Right renal pelvis (tissue), 4 donors: ENCODE measurements at regions not wholly inside any gene's neighbourhood (a gene's known extent, or its start where the extent isn't known, plus 50 kb on each side); places are given as distances from the start of the nearest gene placed in this dataset.
"Not testable (repeated sequence)": the region's sequence is repeated elsewhere in the genome, so short reads cannot be mapped to it uniquely, and the experiment has no call there.

ENCODE experiments used
- DNase-seq, 4 donors: peaks; one replicate each; pipeline ENCODE4 v3.0.0-alpha.2; 2013; ENCODE audit warnings: low read depth in 4 of 4, low spot score in 3 of 4, missing footprints in 1 of 4

DNA sequence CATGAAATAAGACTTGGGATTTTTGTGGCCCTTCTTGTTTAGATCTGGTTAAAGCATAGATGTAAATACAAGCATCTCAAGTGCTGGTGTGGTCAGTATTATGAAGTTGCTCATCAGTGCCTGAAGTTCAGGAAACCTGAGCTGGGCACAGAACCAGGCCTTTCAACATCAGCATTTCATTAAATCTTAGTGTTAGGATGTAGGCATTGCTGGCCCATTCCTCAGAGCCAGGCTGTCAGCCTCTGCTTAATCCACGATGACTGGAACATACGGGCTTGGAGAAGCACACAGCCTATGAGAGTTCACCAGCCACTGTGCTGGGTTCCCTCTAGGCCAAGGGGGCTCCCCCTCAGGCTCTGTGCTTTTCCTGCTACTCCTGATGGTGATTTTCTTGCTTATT, 270.2 kb downstream of the EN1 start:
- no peak for DNase-seq

GRCh38 chr2:118576109-118576855, 271.2 kb downstream of the EN1 start:
- no peak for DNase-seq

DNA sequence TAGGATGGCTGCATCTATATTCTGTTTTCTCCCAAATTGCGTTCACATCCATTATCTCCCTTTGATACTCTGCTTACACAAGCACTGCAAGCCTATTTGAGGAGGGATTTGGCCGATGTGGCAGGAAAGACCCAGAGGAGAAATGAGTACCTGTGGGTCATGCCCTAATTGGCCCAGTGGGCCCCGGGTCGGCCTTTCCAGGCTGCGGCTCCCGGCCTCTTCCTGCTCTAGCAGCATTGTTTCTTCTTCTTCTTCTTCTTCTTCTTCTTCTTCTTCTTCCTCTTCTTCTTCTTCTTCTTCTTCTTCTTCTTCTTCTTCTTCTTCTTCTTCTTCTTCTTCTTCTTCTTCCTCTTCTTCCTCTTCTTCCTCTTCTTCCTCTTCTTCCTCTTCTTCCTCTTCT, 275.1 kb downstream of the EN1 start:
- not testable (repeated sequence) for DNase-seq

- DNase-seq = no peak
These were observed 277.4 kb downstream of the EN1 start for GRCh38 chr2:118569876-118570535.

DNA sequence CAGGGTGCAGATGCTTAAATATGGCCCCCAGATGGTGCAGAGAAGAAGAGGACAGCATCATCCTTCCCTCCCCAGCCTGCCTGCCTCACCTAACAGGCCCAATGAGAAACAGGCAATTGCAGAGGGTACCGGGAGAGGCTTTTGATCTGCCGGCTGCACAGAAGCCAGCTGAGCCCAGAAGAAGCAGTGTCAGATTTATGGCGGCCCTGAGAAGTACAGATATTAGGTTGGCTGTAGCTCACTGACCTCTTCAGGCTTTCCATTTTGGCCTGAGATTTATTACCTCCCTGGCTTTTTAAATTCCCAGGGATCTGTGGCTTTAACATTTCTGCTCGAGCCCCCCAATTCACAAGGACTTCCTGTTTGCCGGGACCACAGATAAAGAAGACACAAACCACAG, 278.7 kb downstream of the EN1 start:
- no peak for DNase-seq

DNA sequence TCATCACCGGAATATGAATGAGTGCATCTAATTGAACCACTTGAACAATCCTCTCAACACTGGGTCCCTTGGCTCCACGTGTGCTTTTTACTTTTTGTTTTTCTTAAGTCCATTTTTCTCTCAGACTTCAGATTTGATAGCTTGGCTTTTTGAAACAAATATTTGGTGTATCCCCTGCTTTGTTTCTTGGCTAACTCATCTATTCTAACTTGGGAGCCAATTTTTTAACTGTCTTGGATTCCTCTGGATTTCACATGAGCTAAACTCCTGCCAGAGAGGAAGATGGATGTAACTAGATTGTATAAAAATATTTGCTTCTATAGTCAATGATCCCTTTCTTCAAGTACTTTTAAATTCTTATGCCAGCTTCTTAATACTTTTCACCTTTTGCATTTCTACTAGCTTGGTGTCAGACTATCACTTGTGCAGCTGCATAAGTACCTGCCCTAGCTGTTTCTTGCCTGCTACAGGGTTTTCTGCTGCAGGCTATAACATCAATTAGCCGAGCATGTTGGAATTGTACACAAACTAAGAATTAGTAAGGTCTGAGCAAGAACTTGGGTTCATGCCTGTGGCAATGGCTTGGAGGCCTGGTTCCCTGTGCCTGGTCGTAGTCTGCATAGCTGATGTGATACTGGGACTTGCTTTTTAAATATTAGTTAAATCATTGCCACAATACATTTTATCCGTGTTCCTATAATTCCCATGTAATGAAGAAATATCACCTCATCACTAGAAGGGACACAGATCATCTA, 281.5 kb downstream of the EN1 start:
- DNase-seq = no peak

- DNase-seq = no peak
These were observed 282.1 kb downstream of the EN1 start for GRCh38 chr2:118565301-118565700.

- DNase-seq = no peak
These were observed 285.3 kb downstream of the EN1 start for GRCh38 chr2:118562144-118562543.

DNA sequence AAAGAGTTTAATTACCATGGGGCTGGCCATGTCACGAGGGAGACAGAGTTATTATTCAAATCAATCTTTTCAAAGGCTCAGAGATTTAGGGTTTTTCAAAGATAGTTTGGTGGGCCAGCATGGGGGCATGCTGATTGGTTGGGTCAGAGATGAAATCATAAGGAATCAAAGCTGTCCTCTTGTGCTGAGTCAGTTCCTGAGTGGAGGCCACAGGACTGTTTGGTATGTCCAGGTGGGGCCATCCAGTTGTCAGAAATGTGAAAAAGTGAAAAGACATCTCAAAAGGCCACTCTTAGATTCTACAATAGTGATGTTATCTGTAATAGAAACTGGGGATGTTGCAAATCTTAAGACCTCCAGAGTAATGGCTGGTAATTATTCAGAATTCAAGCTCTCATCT, 288.6 kb downstream of the EN1 start:
- no peak for DNase-seq

GRCh38 chr2:118557791-118558190, 289.7 kb downstream of the EN1 start:
- no peak for DNase-seq

GRCh38 chr2:118557016-118557415, 290.4 kb downstream of the EN1 start:
- DNase-seq = no peak

GRCh38 chr2:118554616-118555015, 292.8 kb downstream of the EN1 start:
- no peak for DNase-seq

DNA sequence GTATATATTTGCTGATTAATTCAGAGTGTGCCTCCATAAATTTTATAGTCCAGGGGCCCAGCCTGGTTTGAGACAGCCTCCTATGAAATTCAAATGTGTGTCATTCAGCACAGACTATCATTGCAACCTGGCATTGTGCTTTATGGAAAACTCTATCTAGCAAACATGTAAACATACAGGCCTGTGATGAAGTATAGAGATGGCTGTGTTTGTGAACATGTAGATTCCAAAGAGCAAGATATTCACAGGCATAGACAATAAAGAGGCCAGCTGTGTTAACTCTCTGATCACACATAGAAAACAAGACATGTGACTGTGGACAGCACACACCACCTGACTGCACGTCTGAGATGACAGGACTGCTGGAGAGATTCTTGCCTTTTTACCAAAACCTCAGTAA, 297.9 kb downstream of the EN1 start:
- DNase-seq = no peak

- no peak for DNase-seq
These were observed 298.5 kb downstream of the EN1 start for GRCh38 chr2:118548880-118549488.

DNA sequence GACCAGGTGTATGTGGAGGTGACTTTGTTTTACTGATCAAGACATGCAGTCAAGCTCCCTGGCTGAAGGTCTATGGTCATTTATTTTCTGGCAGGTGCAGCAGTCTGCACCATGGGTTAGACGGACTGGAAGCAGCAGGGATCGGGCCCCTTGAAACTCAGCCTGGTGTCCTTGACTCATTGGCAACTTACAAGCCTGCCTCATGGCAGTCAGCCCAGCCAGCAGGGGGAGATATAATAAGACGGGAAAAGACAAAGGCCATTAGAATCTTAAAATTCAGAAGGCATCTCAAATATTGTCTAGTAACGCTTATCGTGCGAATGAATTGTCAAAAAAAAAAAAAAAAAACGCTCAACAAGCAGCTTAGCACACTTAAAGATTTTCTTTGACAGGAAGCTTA, 308.2 kb downstream of the EN1 start:
- DNase-seq = no peak

GRCh38 chr2:118536306-118536705, 311.1 kb downstream of the EN1 start:
- DNase-seq = no peak

GRCh38 chr2:118535818-118536212, 311.6 kb downstream of the EN1 start:
- no peak for DNase-seq

- DNase-seq = no peak
These were observed 312.2 kb downstream of the EN1 start for GRCh38 chr2:118535171-118535817.

DNA sequence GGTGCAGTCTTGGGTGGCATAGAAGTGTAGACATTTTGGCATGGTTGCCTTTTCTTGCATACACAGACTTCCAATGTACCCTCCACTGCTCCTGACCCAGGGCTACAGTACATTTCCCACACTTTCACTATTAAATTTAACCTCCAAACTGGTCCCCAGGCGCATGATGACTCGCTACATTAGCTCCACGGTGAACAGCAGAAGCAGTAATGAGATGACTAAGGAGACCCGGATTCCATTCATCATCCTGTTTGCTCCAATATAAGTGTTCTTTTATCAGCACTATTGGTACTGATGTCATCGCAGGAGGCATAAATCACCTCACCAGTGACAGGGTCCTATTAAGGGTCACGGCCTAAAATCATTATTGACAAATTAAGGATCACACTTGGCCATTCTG, 316.5 kb downstream of the EN1 start:
- DNase-seq = no peak

- no peak for DNase-seq
These were observed 317.4 kb downstream of the EN1 start for GRCh38 chr2:118529908-118530599.
